NCI-H510A treated with DMSO at 0.1 percent for 48 hours (cell line): ENCODE measurements at regions not wholly inside any gene's neighbourhood (a gene's known extent, or its start where the extent isn't known, plus 50 kb on each side); places are given as distances from the start of the nearest gene placed in this dataset.
"Not testable (repeated sequence)": the region's sequence is repeated elsewhere in the genome, so short reads cannot be mapped to it uniquely, and the experiment has no call there.

Source experiments
- DNase-seq: peaks from one replicate; lab custom pipeline; 2025; lab: John Stamatoyannopoulos, UW

GRCh38 chr17:64800987-64801386 lies 118.3 kb downstream of the LRRC37A3 start:
- not testable (repeated sequence) for DNase-seq

GRCh38 chr17:64800361-64800895 lies 118.8 kb downstream of the LRRC37A3 start:
- DNase-seq: not testable (repeated sequence)

GRCh38 chr17:64799543-64800188 lies 119.6 kb downstream of the LRRC37A3 start:
- DNase-seq: not testable (repeated sequence)

GRCh38 chr17:64798961-64799360 lies 120.3 kb downstream of the LRRC37A3 start:
- DNase-seq: not testable (repeated sequence)

GRCh38 chr17:64798489-64798790 lies 120.8 kb downstream of the LRRC37A3 start:
- DNase-seq: not testable (repeated sequence)

DNA sequence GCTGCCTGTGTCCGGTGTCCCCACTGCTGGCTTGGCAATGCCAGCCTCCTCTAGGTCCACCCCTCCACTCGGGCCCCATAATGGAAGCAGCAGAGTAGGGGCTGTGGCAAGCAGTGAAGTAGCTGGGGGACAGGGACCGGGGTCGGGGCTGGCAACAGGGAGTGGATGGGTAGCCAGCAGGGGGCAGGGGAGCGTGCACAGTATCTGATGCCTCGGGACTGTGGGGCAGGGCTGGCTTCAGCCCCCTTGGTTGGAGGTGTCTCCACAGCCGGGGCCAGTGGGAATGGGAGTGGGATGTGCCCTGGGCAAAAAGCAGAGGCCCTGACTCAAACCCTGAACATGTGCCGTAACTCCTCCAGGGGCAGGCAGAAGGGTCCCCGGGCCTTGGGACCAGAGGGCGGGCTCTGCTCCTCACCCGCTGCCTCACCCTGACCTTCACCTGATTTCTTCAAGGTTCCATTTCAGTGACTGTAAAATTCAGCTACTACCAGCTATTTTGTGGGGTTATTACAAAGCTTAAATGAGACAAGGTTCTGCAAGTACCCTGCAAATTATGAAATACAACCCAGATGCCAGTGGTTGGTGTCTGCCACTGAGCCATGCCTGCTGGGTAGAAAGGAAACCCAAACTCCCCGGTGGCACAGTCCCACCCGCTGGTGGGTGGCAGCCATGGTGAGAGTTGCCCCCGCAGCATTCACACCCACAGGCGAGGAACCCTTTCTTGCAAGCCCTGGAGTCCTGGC lies 121.4 kb downstream of the LRRC37A3 start:
- not testable (repeated sequence) for DNase-seq

- DNase-seq: not testable (repeated sequence)
Observed at GRCh38 chr17:64795342-64795741, 123.9 kb downstream of the LRRC37A3 start.

- DNase-seq: not testable (repeated sequence)
Observed at GRCh38 chr17:64794548-64795274, 124.6 kb downstream of the LRRC37A3 start.

DNA sequence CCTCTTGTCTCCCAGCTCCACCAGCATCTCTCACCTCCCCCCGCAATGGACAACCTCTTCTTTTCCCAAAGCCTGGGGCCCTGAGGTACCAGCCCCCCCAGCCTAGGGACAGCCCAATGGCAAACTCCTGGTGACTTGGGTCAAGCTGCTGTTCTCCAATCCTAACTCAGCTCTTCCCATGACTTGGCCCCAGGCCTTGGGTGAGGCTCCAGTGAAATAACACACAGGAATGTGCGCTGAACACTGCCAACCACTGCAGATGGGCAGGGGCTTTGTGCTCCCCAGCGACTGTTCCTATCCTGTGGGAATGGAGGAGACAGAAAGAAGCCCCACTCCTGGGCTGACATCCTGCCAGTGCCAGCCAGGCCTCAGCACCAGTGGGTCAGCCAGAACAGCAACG lies 125.2 kb downstream of the LRRC37A3 start:
- not testable (repeated sequence) for DNase-seq

DNA sequence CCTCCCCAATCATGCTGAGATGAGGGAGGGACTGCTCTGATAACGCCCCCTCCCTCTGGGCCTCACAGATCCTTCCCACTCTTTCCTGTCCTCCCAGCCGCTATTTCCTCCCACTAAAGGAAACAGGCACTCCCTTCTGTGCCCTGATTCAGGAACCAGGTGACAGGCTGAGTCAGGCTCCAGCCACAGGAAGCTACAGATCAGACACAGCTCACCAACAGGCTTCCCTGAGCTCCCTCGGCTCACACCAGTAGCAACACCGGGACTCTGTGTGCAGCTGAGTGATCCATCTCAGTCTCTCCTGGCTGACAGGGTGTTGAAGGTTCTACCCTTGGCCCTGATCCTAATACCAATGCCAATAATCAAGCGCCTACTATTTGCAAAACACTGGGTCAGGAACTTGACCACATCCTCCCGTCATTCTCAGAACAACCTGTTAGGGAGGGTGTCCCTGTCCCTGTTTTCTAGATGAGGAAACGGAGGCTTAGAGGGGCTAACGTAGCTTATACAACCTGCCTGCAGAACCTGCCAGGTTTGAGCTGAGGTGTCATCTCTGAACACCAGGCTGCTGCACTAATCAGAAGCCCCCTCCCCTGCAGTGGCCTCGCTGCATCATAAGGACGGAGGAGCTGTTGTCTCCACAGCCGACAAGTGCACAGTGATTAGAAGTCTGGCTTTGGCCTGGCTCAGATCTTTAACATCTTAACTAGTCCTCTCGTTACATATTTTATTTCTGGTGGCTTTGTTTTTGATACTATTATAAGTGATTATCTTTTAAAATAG lies 126.3 kb downstream of the LRRC37A3 start:
- DNase-seq: not testable (repeated sequence)

DNA sequence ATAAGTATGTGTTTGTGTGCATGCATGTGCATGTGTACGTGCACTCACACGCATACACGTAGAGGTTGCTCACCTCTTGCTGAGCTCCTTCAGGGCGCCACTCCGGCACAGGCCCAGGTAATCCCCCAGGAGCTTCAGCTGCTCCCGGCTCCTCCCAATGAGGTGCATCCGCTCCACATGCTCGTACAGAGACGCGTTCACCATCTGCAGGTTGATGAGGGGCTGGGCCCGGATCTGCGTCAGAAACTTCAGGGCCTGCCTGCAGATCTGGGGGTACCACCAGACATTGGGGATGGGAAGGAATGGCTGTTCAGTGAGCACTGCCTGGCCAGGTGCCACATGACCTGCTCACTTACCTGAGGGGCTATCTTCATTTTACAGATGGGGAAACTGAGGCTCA lies 127.0 kb downstream of the LRRC37A3 start:
- DNase-seq: not testable (repeated sequence)

DNA sequence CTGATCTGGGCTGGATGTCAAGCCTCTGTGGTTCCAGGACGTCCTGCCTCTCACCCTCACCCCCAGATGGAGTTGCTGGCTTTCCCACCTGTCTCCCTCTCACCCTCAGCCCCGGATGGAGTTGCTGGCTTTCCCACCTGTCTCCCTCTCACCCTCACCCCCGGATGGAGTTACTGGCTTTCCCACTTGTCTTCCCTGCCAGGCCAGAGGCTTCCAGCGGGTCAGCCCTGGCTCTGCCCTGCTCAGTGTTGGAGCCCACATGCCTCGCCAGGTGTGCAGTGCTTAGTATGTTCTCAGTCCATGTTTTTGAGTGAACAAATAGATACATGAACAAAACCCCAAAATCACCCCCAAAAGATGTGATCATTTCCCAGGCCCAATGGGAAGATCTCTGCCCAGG lies 127.6 kb downstream of the LRRC37A3 start:
- not testable (repeated sequence) for DNase-seq

GRCh38 chr17:64791226-64791625 lies 128.1 kb downstream of the LRRC37A3 start:
- DNase-seq: not testable (repeated sequence)

DNA sequence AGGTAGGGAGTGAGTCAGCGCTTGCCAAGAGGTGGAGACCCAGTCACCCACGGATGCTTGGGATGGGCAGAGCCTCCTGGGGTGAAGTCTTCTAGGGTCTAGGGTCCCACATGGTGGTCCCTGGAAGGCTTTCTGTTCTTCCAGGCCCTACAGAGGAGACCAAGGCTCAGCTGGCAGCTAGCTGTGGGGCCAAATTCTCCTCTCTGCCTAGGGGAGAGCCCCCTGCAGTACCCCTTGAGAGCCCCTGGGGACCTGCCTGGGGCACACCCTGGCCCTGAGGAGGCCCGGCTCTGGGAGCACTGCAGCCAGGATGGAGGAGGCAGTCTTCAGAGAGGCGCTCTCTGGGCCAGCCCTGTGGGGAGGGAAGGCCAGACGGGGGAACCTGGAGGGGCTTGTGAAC lies 128.6 kb upstream of the SMURF2 start:
- DNase-seq: not testable (repeated sequence)

GRCh38 chr17:64790193-64790592 lies 128.1 kb upstream of the SMURF2 start:
- not testable (repeated sequence) for DNase-seq

DNA sequence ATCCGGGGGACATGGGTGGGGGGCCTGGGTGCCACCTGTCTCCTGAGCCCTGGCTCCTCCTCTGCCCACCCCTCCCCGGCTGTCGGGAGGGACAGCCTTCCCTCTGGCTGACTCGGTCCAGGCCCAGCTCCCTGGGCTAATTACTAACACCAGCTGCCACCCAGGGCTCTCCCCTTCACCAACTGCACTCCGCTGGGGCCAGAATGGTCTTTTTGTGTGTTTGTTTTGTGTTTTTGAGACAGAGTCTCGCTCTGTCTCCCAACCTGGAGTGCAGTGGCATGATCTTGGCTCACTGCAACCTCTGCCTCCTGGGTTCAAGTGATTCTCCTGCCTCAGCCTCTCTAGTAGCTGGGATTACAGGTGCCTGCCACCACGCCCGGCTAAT lies 126.9 kb upstream of the SMURF2 start:
- not testable (repeated sequence) for DNase-seq

GRCh38 chr17:64788286-64789060 lies 126.4 kb upstream of the SMURF2 start:
- no peak for DNase-seq

DNA sequence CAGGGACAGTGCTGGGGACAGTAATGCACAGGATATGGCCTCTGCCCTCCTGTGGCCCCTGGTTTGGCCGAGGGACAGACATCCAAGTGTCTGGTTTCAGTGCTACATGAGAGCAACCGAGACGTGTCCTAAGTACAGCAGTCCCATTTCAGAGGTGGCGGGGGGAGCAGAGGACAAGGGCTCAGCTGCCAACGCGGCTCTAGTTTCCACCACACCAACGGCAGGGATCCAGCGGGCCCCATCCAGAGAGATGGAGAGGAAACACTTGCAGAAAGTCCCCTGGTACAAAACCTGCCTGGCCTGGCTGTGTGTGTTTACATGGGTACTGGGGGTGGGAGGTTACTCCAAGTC lies 125.8 kb upstream of the SMURF2 start:
- no peak for DNase-seq

DNA sequence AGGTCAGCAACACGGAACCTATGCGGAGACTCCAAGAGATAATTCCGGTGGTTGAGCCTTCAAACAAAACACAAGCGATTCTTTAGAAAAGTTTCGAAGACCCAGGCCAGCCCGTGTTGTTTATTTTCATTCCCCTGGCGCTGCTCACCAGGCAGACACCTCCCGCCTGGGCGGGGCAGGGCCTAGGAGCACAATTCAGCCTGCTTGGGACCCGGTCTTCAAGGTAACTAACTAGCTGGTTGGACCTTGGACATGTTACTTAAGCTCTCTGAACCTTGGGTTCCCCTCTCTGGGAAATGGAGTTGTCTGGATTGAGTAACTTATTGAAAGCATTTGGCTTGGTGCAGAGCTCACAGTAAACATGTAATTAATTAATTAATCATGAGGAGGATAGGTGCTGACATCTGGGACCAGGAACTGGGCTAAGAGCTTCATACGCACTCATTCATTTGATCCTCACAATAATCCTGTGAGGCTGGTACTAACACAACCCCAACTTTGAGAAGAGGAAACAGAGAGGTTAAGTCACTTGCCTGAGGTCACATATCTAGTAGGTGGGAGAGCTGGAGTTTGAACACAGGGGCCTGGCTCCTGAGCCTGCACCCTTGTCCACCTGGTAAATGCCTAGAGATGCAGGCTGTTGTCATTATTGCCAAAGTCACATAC lies 125.3 kb upstream of the SMURF2 start:
- no peak for DNase-seq

DNA sequence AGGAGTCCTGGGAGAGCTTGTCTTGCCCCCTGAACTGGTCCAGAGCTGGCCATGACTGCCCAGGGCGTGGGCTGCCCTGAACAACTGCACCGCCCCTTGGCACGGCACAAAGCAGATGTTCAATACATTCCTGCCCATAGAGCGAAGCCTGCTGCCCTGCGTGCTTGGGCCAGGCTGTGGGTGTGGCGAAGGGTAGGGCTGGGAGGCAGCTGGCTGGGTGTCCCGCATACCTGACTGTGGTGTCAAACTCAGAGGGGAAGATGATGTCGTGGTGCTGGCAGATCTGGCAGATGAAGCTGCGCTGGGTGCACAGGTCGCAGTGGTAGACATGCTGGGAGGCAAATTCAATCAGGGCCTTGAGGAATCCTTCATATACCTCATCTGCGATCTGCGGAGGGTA lies 124.2 kb upstream of the SMURF2 start:
- no peak for DNase-seq

DNA sequence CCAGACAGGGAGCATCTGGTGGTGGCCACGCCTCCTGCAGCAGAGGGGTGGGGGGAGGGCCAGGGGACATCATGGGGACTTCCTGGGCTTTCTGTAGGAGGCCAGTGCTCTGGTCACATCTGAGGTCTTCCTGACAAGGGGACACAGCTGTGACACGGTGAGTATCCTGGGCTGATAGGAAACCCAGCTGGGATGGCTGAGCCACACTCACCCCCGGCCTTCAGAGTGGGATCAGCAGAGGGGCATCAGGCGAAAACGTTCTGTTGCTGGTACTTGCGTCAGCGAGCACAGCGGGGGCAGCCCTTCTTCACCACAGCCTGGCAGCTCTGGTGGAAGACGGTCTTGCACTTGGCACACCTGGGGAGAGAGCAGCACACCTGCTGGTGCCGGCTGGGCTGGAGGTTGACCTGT lies 122.9 kb upstream of the SMURF2 start:
- DNase-seq: no peak
